Transverse colon (tissue), 4 donors: ENCODE measurements at regions not wholly inside any gene's neighbourhood (a gene's known extent, or its start where the extent isn't known, plus 50 kb on each side); places are given as distances from the start of the nearest gene placed in this dataset.

ENCODE experiments used
- DNase-seq: peaks from one replicate; pipeline ENCODE4 v3.0.0-alpha.2; 2019
- H3K27ac ChIP-seq, 4 donors: fragments of 200-600 bp; sonication (generic); 2 replicates each; pipeline ENCODE4 v1.5.1; 2016 to 2018; ENCODE audit warnings: inconsistent platforms in 4 of 4
- H3K27me3 ChIP-seq: fragments of 200-600 bp; sonication (generic); 2 replicates; pipeline ENCODE4 v1.5.1; 2017; ENCODE audit warnings: inconsistent platforms
- H3K36me3 ChIP-seq, 4 donors: fragments of 200-600 bp; sonication (generic); 2 replicates each; pipeline ENCODE4 v1.5.1; 2017 to 2019; ENCODE audit warnings: inconsistent platforms in 4 of 4
- H3K4me1 ChIP-seq, 4 donors: fragments of 200-600 bp; sonication (generic); 2 replicates each; pipeline ENCODE4 v1.5.1; 2017 to 2020; ENCODE audit warnings: inconsistent platforms in 4 of 4
- H3K4me3 ChIP-seq, 4 donors: fragments of 200-600 bp; sonication (generic); 1 replicate in 1 of 4; 2 replicates in 3 of 4; pipeline versions ENCODE4 v1.5.1 to v1.6.1; 2017 to 2019; ENCODE audit warnings: inconsistent platforms in 4 of 4
- H3K9me3 ChIP-seq, 2 donors: fragments of 200-600 bp; sonication (generic); 2 replicates each; pipeline ENCODE4 v1.5.1; 2017 to 2019; ENCODE audit warnings: inconsistent platforms in 2 of 2
- CTCF ChIP-seq, 5 experiments: fragments of 200-600 bp in 3 of 5; fragments of 450-650 bp in 2 of 5; sonication (generic) in 3 of 5; IDR thresholded peaks; 1 replicate in 2 of 5; 2 replicates in 3 of 5; pipeline ENCODE4 v1.5.1; 2016 to 2017; ENCODE audit warnings: antibody characterized with exemption in 5 of 5, inconsistent platforms in 3 of 5, mild to moderate bottlenecking in 2 of 5, moderate library complexity in 1 of 5
- EP300 ChIP-seq: sonication (generic); formaldehyde crosslinking; IDR thresholded peaks from one replicate; pipeline ENCODE4 v1.6.1; 2017; ENCODE audit warnings: antibody characterized with exemption, low read depth
- POLR2A ChIP-seq: fragments of 450-650 bp; IDR thresholded peaks from one replicate; pipeline ENCODE4 v1.6.1; 2016; ENCODE audit warnings: antibody characterized with exemption, mild to moderate bottlenecking, moderate library complexity
- POLR2AphosphoS5 ChIP-seq, 3 donors: sonication (generic); formaldehyde crosslinking; IDR thresholded peaks; one replicate each; pipeline ENCODE4 v1.6.1; 2016; ENCODE audit warnings: antibody characterized with exemption in 3 of 3
- WGBS, 2 donors: methylation state at CpG; one replicate each; pipeline ENCODE4 v1.1.5; 2018; ENCODE audit warnings: low coverage in 1 of 2; 5-methylcytosine and 5-hydroxymethylcytosine counted together
- in situ Hi-C, 4 donors: fragments of 200-750 bp; cut with MboI; loops; one replicate each; pipeline versions ENCODE4 v1.15.0 to v1.15.1; 2017; ENCODE audit warnings: low sequenced_read_pairs in 3 of 4, low pct_ligation_motif_present in 1 of 4, low pct_unique_long_range_greater_than_20kb in 1 of 4
- intact Hi-C: fragments of 100-400 bp; cut with DNase I; formaldehyde crosslinking; loops from one replicate; pipeline ENCODE4 v1.15.1; 2023; ENCODE audit warnings: low total_unique reads

GRCh38 chr12:61070640-61071414, 1189.4 kb upstream of the USP15 start:
- Histone ChIP-seq H3K4me3 (no peak overlapping the region), H3K4me1 (no peaks in the 10 kb centered on the region), H3K27me3 (no peaks in the 10 kb centered on the region), H3K9me3 (no peaks in the 10 kb centered on the region), H3K36me3 (no peaks in the 10 kb centered on the region), H3K27ac (no peak overlapping the region)
- no peak for DNase-seq
- in situ Hi-C loops (no loop called here), intact Hi-C loops (no loop called here)
- WGBS, 2 donors, result 65% methylated on average over 3 of the region's 3 CpGs
- TF ChIP-seq POLR2A (no peak), CTCF (IDR thresholded peaks at IDR 0.05) (no peak), EP300 (no peak), POLR2AphosphoS5 (IDR thresholded peaks at IDR 0.05) (no peak)

GRCh38 chr12:61072717-61073116, 1187.5 kb upstream of the USP15 start:
- H3K9me3 ChIP-seq, result no peaks in the 10 kb centered on the region
- H3K4me1 ChIP-seq, result no peaks in the 10 kb centered on the region
- no peak overlapping the region for H3K27ac ChIP-seq
- intact Hi-C loops, result no loop called here
- no peaks in the 10 kb centered on the region for H3K27me3 ChIP-seq
- H3K4me3 ChIP-seq, result no peak overlapping the region
- in situ Hi-C loops, result no loop called here
- DNase-seq, result no peak
- no peak for TF ChIP-seq POLR2AphosphoS5 (IDR thresholded peaks at IDR 0.05)
- TF ChIP-seq EP300, result no peak
- no peak for TF ChIP-seq CTCF (IDR thresholded peaks at IDR 0.05)
- no peak for TF ChIP-seq POLR2A
- H3K36me3 ChIP-seq, result no peaks in the 10 kb centered on the region

- in situ Hi-C loops (no loop called here), intact Hi-C loops (no loop called here)
- Histone ChIP-seq H3K36me3 (no peaks in the 10 kb centered on the region), H3K4me3 (no peak overlapping the region), H3K27ac (no peak overlapping the region), H3K27me3 (no peaks in the 10 kb centered on the region), H3K4me1 (no peaks in the 10 kb centered on the region), H3K9me3 (no peaks in the 10 kb centered on the region)
- WGBS, 2 donors, result 48 to 59% methylated on average over 2 of the region's 2 CpGs
- TF ChIP-seq CTCF (IDR thresholded peaks at IDR 0.05) (no peak), EP300 (no peak), POLR2AphosphoS5 (IDR thresholded peaks at IDR 0.05) (no peak), POLR2A (no peak)
- DNase-seq, result no peak
Observed at GRCh38 chr12:61095111-61095510, 1165.1 kb upstream of the USP15 start.

DNA sequence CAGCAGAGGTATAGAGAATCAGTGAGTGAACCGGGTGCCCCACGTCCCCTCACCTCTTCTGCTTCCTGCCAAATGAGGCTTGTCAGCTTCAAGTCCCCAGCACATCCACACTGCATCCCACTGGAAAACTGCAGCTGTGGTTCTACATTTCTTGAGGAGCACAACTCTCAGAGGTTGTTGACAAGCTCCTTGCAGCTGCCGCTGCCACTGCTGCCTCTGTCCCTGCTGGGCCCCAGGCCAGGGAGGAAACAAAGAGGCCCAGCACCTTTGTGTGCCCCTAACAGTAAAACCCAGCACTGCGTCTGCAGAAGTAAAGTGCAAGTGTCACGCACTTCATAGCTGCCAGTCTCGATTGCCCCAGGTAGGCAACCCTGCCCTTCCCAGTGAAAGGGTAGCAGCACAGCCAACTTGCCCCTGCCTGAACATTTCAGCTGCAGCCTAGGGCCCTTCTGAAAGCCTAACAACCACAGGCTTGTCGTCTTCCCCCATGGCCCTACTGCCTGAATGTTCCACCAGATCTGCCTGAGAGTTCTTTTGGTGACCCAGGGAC, 1162.1 kb upstream of the USP15 start:
- Histone ChIP-seq H3K27me3 (no peaks in the 10 kb centered on the region), H3K9me3 (peaks cover 0 to 1% of the 10 kb centered on the region in 2 donors), H3K27ac (no peak overlapping the region), H3K4me3 (no peak overlapping the region), H3K36me3 (no peaks in the 10 kb centered on the region), H3K4me1 (no peaks in the 10 kb centered on the region)
- intact Hi-C loops, result no loop called here
- in situ Hi-C loops, result no loop called here
- no peak for TF ChIP-seq CTCF (IDR thresholded peaks at IDR 0.05)
- no peak for TF ChIP-seq EP300
- 62 to 68% methylated on average over 4 to 7 of the region's 7 CpGs for WGBS, 2 donors
- DNase-seq, result no peak
